Endodermal cell (in vitro differentiated cells): ENCODE measurements at regions not wholly inside any gene's neighbourhood (a gene's known extent, or its start where the extent isn't known, plus 50 kb on each side); places are given as distances from the start of the nearest gene placed in this dataset.

ENCODE experiments used
- DNase-seq: peaks from one replicate; pipeline ENCODE4 v3.0.0-alpha.2; 2017
- H3K27ac ChIP-seq: 2 replicates; pipeline ENCODE4 v1.5.1; 2013; ENCODE audit warnings: mild to moderate bottlenecking, low read depth, low read length, moderate library complexity
- H3K27me3 ChIP-seq: 2 replicates; pipeline ENCODE4 v1.6.1; 2013; ENCODE audit warnings: mild to moderate bottlenecking, low read length, moderate library complexity; ENCODE audit not compliant: insufficient read depth, control insufficient read depth, poor library complexity, severe bottlenecking
- H3K36me3 ChIP-seq: 2 replicates; pipeline ENCODE4 v1.7.0; 2013; ENCODE audit warnings: mild to moderate bottlenecking, low read length, moderate library complexity; ENCODE audit not compliant: control insufficient read depth, insufficient read depth
- H3K4me1 ChIP-seq: one replicate; pipeline ENCODE4 v1.7.0; 2013; ENCODE audit warnings: low read length; ENCODE audit not compliant: control insufficient read depth, insufficient read depth
- H3K4me3 ChIP-seq: 2 replicates; pipeline ENCODE4 v1.5.1; 2013; ENCODE audit warnings: mild to moderate bottlenecking, low read length, moderate library complexity
- H3K9ac ChIP-seq: 2 replicates; pipeline ENCODE4 v1.6.1; 2013; ENCODE audit warnings: mild to moderate bottlenecking, low read length, moderate library complexity; ENCODE audit not compliant: poor library complexity, severe bottlenecking; ENCODE audit errors: extremely low read depth
- H3K9me3 ChIP-seq: 2 replicates; pipeline ENCODE4 v1.6.1; 2013; ENCODE audit warnings: mild to moderate bottlenecking, low read length, moderate library complexity; ENCODE audit not compliant: control insufficient read depth
- H3K27ac Mint-ChIP-seq: 2 replicates; pipeline ENCODE4 v1.8.0; 2020; ENCODE audit warnings: mixed read lengths
- H3K27me3 Mint-ChIP-seq: 2 replicates; pipeline ENCODE4 v1.8.0; 2021; ENCODE audit warnings: mild to moderate bottlenecking, mixed read lengths; ENCODE audit not compliant: insufficient read depth
- H3K36me3 Mint-ChIP-seq: 2 replicates; pipeline ENCODE4 v1.8.0; 2020; ENCODE audit warnings: low read depth, mixed read lengths
- H3K4me1 Mint-ChIP-seq: 2 replicates; pipeline ENCODE4 v1.8.0; 2020; ENCODE audit warnings: mixed read lengths
- H3K4me3 Mint-ChIP-seq: 2 replicates; pipeline ENCODE4 v1.8.0; 2020; ENCODE audit warnings: mild to moderate bottlenecking, moderate library complexity, mixed read lengths
- H3K9me3 Mint-ChIP-seq: 2 replicates; pipeline ENCODE4 v1.8.0; 2020; ENCODE audit warnings: mild to moderate bottlenecking, mixed read lengths
- WGBS, 2 experiments: methylation state at CpG; one replicate each; pipeline versions ENCODE4 v1.1.5 to v1.1.7; 2013; ENCODE audit warnings: missing lambda C conversion rate in 2 of 2, mixed read lengths in 1 of 2; ENCODE audit not compliant: insufficient coverage in 1 of 2, insufficient read length in 1 of 2; 5-methylcytosine and 5-hydroxymethylcytosine counted together
- TF ChIP-seq, protein P1 (sequence below): fragments of 200-600 bp; sonication (generic); conservative IDR thresholded peaks from 2 replicates; pipeline ENCODE4 v1.5.0; 2021; ENCODE audit warnings: antibody characterized with exemption, mild to moderate bottlenecking

DNA sequence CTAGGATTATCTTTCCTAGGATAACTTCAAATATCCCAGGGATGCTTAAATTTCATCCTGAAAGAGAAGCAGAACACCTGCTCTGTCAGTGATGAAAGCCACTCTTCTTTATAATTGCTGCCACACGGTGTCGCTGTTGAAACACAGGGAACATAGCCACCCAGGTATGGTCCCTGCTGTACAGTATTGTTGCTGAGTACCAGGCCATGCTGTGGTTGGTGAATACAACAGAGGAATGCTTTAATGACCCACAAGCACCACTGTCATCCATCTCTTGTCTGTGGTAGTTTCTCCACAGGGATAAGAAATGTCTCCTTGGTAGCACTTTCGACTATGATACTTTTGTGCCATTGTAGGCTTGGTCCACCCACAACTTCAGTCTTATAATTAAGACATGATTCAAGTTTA is 70.6 kb upstream of the STARD3NL start:
- TF ChIP-seq, protein P1, sequence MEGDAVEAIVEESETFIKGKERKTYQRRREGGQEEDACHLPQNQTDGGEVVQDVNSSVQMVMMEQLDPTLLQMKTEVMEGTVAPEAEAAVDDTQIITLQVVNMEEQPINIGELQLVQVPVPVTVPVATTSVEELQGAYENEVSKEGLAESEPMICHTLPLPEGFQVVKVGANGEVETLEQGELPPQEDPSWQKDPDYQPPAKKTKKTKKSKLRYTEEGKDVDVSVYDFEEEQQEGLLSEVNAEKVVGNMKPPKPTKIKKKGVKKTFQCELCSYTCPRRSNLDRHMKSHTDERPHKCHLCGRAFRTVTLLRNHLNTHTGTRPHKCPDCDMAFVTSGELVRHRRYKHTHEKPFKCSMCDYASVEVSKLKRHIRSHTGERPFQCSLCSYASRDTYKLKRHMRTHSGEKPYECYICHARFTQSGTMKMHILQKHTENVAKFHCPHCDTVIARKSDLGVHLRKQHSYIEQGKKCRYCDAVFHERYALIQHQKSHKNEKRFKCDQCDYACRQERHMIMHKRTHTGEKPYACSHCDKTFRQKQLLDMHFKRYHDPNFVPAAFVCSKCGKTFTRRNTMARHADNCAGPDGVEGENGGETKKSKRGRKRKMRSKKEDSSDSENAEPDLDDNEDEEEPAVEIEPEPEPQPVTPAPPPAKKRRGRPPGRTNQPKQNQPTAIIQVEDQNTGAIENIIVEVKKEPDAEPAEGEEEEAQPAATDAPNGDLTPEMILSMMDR: peak; percentile 87
- no peaks in the 10 kb centered on the region for H3K27me3 Mint-ChIP-seq
- Histone ChIP-seq H3K9ac (no peak overlapping the region), H3K4me3 (no peak overlapping the region), H3K27me3 (no peaks in the 10 kb centered on the region), H3K4me1 (no peaks in the 10 kb centered on the region), H3K27ac (no peak overlapping the region), H3K9me3 (no peaks in the 10 kb centered on the region), H3K36me3 (no peaks in the 10 kb centered on the region)
- 28% methylated on average over 3 of the region's 3 CpGs; no CpG with 5 or more reads in 1 of the 2 experiments for WGBS, 2 experiments
- DNase-seq: peak; percentile 92
- no peak overlapping the region for H3K4me3 Mint-ChIP-seq
- H3K4me1 Mint-ChIP-seq: no peaks in the 10 kb centered on the region
- H3K36me3 Mint-ChIP-seq: no peaks in the 10 kb centered on the region
- H3K27ac Mint-ChIP-seq: no peak overlapping the region
- no peaks in the 10 kb centered on the region for H3K9me3 Mint-ChIP-seq

DNA sequence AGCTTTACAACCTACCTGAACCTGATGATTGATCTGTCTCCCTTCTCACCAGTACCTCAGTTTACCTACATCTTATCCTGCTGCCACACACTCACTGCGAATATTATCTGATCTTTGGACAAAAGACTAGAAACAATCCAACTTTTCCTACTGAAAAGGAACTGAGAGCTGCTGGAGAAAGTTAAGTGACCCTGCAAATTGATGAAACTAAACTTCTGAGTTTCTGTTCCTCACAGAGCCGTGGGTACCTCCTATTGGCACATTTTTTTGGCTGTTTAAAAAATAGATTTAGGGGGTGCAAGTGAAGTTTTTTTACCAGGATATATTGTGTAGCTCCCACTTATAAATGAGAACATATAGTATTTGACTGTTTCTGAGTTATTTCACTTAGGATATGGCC is 66.0 kb upstream of the STARD3NL start:
- no peak for DNase-seq
- no peak overlapping the region for H3K9ac ChIP-seq
- no peaks in the 10 kb centered on the region for H3K9me3 ChIP-seq
- no peak overlapping the region for H3K27ac Mint-ChIP-seq
- no peaks in the 10 kb centered on the region for H3K27me3 Mint-ChIP-seq
- H3K4me1 Mint-ChIP-seq: no peaks in the 10 kb centered on the region
- no peak overlapping the region for H3K4me3 Mint-ChIP-seq
- TF ChIP-seq, protein P1: no peak
- no peak overlapping the region for H3K4me3 ChIP-seq
- WGBS, 2 experiments: 80 to 92% methylated on average over 2 of the region's 2 CpGs
- H3K9me3 Mint-ChIP-seq: no peaks in the 10 kb centered on the region
- no peaks in the 10 kb centered on the region for H3K27me3 ChIP-seq
- H3K36me3 Mint-ChIP-seq: no peaks in the 10 kb centered on the region
- no peaks in the 10 kb centered on the region for H3K4me1 ChIP-seq
- H3K36me3 ChIP-seq: no peaks in the 10 kb centered on the region
- H3K27ac ChIP-seq: no peak overlapping the region

DNA sequence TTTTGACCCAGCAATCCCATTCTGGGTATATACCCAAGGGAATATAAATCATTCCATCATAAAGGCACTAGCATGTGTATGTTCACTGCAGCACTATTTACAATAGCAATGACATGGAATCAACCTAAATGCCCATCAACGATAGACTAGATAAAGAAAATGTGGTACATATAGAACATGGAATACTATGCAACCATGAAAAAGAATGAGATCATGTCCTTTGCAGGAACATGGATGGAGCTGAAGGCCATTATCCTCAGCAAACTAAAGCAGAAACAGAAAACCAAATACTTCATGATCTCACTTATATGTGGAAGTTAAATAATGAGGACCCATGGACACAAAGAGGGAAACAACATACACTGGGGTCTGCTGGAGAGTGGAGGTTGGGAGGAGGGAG is 58.0 kb upstream of the STARD3NL start:
- Mint-ChIP-seq H3K4me3 (no peak overlapping the region), H3K36me3 (no peaks in the 10 kb centered on the region), H3K4me1 (no peaks in the 10 kb centered on the region), H3K9me3 (peaks cover 3% of the 10 kb centered on the region), H3K27me3 (no peaks in the 10 kb centered on the region), H3K27ac (no peak overlapping the region)
- H3K4me1 ChIP-seq: no peaks in the 10 kb centered on the region
- H3K27ac ChIP-seq: no peak overlapping the region
- DNase-seq: no peak
- TF ChIP-seq, protein P1: no peak
- 100% methylated on average over 1 of the region's 1 CpG; no CpG with 5 or more reads in 1 of the 2 experiments for WGBS, 2 experiments
- peaks cover 5% of the 10 kb centered on the region for H3K27me3 ChIP-seq
- H3K4me3 ChIP-seq: no peak overlapping the region
- no peaks in the 10 kb centered on the region for H3K36me3 ChIP-seq
- H3K9ac ChIP-seq: no peak overlapping the region
- no peaks in the 10 kb centered on the region for H3K9me3 ChIP-seq
